ENCODE measurements at regions not wholly inside any gene's neighbourhood (a gene's known extent, or its start where the extent isn't known, plus 50 kb on each side); places are given as distances from the start of the nearest gene placed in this dataset.

DNA sequence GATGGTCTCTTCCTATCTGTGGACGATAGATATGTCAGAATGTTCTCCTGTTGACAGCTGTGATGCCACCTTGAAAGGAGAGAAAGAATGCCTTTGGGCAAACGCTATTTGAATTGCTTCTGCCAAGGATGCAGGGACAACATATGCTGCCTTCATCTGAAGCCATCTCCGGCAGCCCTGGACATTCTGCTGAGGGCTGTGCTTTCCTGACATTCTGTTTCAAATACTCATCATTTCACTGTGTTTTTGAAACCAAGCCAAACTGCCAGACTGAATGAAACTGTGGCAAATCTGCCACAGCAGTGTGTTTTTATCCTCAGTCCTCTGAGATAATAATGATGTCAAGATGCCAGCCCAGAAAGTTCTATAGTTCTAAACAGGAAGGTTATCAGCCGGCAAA lies 85.8 kb upstream of the BCAT1 start:
- TF ChIP-seq, protein P1, sequence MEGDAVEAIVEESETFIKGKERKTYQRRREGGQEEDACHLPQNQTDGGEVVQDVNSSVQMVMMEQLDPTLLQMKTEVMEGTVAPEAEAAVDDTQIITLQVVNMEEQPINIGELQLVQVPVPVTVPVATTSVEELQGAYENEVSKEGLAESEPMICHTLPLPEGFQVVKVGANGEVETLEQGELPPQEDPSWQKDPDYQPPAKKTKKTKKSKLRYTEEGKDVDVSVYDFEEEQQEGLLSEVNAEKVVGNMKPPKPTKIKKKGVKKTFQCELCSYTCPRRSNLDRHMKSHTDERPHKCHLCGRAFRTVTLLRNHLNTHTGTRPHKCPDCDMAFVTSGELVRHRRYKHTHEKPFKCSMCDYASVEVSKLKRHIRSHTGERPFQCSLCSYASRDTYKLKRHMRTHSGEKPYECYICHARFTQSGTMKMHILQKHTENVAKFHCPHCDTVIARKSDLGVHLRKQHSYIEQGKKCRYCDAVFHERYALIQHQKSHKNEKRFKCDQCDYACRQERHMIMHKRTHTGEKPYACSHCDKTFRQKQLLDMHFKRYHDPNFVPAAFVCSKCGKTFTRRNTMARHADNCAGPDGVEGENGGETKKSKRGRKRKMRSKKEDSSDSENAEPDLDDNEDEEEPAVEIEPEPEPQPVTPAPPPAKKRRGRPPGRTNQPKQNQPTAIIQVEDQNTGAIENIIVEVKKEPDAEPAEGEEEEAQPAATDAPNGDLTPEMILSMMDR (IDR thresholded peaks at IDR 0.05; ENCODE audit: insufficient read depth in 1 of 2, low read depth in 1 of 2, low read length in 1 of 2, severe bottlenecking in 1 of 2, unreplicated experiment in 1 of 2): no peak
- no peaks in the 10 kb centered on the region for H3K36me3 Mint-ChIP-seq (ENCODE audit: insufficient read depth, unreplicated experiment)
- intact Hi-C loops (cut with micrococcal nuclease; ENCODE audit: unreplicated experiment): no loop called here

DNA sequence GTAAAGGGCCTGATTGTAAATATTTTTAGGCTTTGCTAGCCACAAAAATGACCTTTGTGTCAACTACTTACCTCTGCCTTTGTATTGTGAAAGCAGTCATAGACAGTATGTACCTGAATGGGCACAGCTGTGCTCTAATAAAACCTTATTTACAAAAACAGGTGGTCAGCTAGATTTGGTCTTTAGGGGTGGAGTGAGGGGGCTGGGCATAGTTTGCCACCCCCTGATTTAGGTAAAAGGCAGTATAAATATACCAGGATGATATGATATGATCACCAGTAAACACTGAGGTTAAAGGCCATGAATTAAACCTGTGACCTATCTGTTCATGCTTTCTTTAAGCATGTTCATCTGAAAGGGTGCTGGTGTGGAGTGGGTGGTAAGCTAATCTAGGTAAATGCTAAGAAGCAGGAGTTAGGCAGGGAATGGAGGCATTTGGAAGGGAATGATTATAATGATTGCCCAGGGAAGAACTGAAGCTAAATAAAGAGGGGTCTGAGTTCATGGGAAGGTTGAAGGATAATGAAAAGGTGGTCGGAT lies 77.1 kb upstream of the BCAT1 start:
- no peaks in the 10 kb centered on the region for H3K27me3 ChIP-seq (replicated peaks; ENCODE audit: control insufficient read depth, insufficient read depth, low read length)
- no peaks in the 10 kb centered on the region for H3K4me1 Mint-ChIP-seq (ENCODE audit: low read depth, unreplicated experiment)
- intact Hi-C loops (cut with micrococcal nuclease; ENCODE audit: unreplicated experiment): no loop called here
- H3K36me3 Mint-ChIP-seq (ENCODE audit: insufficient read depth, unreplicated experiment): no peaks in the 10 kb centered on the region
- H3K27me3 Mint-ChIP-seq (ENCODE audit: insufficient read depth, unreplicated experiment): no peaks in the 10 kb centered on the region
- no TSS peak for BruUV-seq (replicated peaks)
- no peak for DNase-seq
- H3K9me3 ChIP-seq: no peaks in the 10 kb centered on the region
- POLR2A ChIA-PET: no interaction called here
- no peaks in the 10 kb centered on the region for H3K4me1 ChIP-seq
- H3K4me3 Mint-ChIP-seq (ENCODE audit: unreplicated experiment): no peak overlapping the region
- H3K36me3 ChIP-seq (ENCODE audit: control insufficient read depth, insufficient read depth, low read length): no peaks in the 10 kb centered on the region
- no peak overlapping the region for H3K4me3 ChIP-seq (ENCODE audit: low read depth, low read length)
- H3K9me3 Mint-ChIP-seq (ENCODE audit: unreplicated experiment): no peaks in the 10 kb centered on the region
- CTCF ChIA-PET: no interaction called here
- H3K27ac Mint-ChIP-seq (ENCODE audit: unreplicated experiment): no peak overlapping the region
- TF ChIP-seq, protein P1 (IDR thresholded peaks at IDR 0.05; ENCODE audit: insufficient read depth in 1 of 2, low read depth in 1 of 2, low read length in 1 of 2, severe bottlenecking in 1 of 2, unreplicated experiment in 1 of 2): no peak

More for the DNA sequence above, 85.8 kb upstream of the BCAT1 start:
- no peaks in the 10 kb centered on the region for H3K4me1 Mint-ChIP-seq (ENCODE audit: low read depth, unreplicated experiment)
- no peak for DNase-seq
- Histone ChIP-seq H3K36me3 (ENCODE audit: control insufficient read depth, insufficient read depth, low read length) (no peaks in the 10 kb centered on the region), H3K4me1 (no peaks in the 10 kb centered on the region), H3K9me3 (no peaks in the 10 kb centered on the region; the same call in 1 of the 2 replicates), H3K27me3 (replicated peaks; ENCODE audit: control insufficient read depth, insufficient read depth, low read length) (no peaks in the 10 kb centered on the region), H3K4me3 (ENCODE audit: low read depth, low read length) (no peak overlapping the region)
- H3K27me3 Mint-ChIP-seq (ENCODE audit: insufficient read depth, unreplicated experiment): no peaks in the 10 kb centered on the region
- ChIA-PET POLR2A (no interaction called here), CTCF (no interaction called here)
- no peak overlapping the region for H3K27ac Mint-ChIP-seq (ENCODE audit: unreplicated experiment)
- no TSS peak for BruUV-seq (replicated peaks)
- no peaks in the 10 kb centered on the region for H3K9me3 Mint-ChIP-seq (ENCODE audit: unreplicated experiment)
- no peak overlapping the region for H3K4me3 Mint-ChIP-seq (ENCODE audit: unreplicated experiment)

DNA sequence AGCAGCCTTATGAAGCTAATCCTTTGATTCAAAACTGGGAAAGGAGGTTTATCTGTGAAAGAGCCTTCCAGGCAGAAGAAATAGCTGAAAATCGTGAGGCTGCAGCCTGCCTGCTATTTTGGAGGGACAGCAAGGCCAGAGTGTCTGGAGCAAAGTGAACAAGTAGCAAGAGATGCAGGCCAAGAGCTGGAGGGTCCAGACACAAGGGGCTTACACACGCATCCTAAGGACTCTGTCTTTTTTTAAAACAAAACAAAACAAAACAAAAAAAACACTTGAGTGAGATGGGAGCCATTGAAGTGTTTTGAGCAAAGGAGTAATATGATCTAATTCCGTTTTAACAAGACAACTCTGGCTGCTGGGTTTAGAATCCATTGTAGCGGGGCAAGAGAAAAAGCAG lies 76.4 kb upstream of the BCAT1 start:
- Mint-ChIP-seq H3K27ac (ENCODE audit: unreplicated experiment) (no peak overlapping the region), H3K4me3 (ENCODE audit: unreplicated experiment) (no peak overlapping the region), H3K36me3 (ENCODE audit: insufficient read depth, unreplicated experiment) (no peaks in the 10 kb centered on the region), H3K27me3 (ENCODE audit: insufficient read depth, unreplicated experiment) (no peaks in the 10 kb centered on the region), H3K4me1 (ENCODE audit: low read depth, unreplicated experiment) (no peaks in the 10 kb centered on the region), H3K9me3 (ENCODE audit: unreplicated experiment) (no peaks in the 10 kb centered on the region)
- Histone ChIP-seq H3K4me3 (ENCODE audit: low read depth, low read length) (no peak overlapping the region), H3K4me1 (no peaks in the 10 kb centered on the region), H3K27me3 (replicated peaks; ENCODE audit: control insufficient read depth, insufficient read depth, low read length) (no peaks in the 10 kb centered on the region), H3K36me3 (ENCODE audit: control insufficient read depth, insufficient read depth, low read length) (no peaks in the 10 kb centered on the region), H3K9me3 (no peaks in the 10 kb centered on the region; the same call in 1 of the 2 replicates)
- intact Hi-C loops (cut with micrococcal nuclease; ENCODE audit: unreplicated experiment): no loop called here
- no peak for DNase-seq
- POLR2A ChIA-PET: no interaction called here
- TF ChIP-seq, protein P1 (IDR thresholded peaks at IDR 0.05; ENCODE audit: insufficient read depth in 1 of 2, low read depth in 1 of 2, low read length in 1 of 2, severe bottlenecking in 1 of 2, unreplicated experiment in 1 of 2): no peak
- CTCF ChIA-PET: no interaction called here
- no TSS peak for BruUV-seq (replicated peaks)

Measured in Caco-2 (cell line).